ENCODE measurements at regions not wholly inside any gene's neighbourhood (a gene's known extent, or its start where the extent isn't known, plus 50 kb on each side); places are given as distances from the start of the nearest gene placed in this dataset.

DNA sequence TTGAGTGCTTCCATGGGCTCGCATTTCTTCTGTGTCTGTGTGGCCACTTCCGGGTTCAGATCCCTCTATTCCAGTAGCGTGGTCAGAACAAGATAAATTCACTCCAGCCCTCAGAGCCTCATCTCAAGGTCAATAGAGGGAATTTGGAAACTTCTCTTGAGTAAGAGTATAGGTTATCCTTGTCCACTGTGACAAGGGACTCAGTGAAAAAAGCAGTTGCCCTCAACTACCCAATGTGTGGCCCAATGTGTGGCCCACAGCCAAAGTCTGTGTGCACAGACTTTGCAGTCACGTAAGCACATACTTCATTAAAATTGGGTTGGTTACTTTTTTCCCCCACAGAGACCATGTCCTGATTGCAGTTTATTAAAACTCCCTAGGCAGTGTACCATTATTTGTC, 305.6 kb upstream of the SEMA6D start:
- DNase-seq (ENCODE audit: extremely low read depth in 1 of 2, low read depth in 1 of 2): no peak

DNA sequence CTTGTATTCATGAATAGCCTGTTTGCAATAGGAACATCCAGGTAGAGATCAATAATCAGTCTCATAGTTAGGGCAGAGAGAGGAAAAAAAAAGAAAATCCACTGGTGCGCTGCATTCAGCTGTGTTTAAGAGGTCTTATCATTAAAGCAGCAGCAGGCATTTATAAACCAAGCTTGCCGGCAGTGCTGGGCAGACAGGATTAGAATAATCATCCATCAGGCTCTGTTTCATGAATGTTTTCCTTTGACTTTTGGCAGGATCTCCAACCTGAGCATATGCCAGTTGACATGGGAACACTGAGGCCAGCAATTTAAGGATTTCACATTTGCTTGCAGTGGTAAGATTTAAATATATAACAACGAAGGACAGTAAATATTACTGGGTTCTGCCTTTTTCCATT, 305.2 kb upstream of the SEMA6D start:
- DNase-seq (ENCODE audit: extremely low read depth in 1 of 2, low read depth in 1 of 2): no peak

DNA sequence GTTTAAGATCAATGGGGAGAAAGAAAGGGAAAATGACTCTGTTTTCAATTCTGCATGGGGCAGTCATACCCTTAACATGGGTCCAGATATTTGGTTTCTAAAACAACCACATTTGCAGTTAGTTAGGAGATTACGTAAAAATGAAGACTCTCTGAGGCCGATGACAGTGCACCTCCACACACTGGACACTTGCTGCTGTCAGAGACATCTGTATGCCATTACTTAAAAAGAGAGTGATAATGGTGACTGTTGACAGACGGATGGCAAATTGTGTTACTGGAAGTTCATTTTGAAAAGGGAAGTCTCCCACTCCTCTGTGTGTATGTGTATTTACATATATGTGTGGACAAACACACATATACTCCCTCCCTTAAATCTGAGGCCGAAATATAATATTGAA, 304.5 kb upstream of the SEMA6D start:
- no peak for DNase-seq (ENCODE audit: extremely low read depth in 1 of 2, low read depth in 1 of 2)

DNA sequence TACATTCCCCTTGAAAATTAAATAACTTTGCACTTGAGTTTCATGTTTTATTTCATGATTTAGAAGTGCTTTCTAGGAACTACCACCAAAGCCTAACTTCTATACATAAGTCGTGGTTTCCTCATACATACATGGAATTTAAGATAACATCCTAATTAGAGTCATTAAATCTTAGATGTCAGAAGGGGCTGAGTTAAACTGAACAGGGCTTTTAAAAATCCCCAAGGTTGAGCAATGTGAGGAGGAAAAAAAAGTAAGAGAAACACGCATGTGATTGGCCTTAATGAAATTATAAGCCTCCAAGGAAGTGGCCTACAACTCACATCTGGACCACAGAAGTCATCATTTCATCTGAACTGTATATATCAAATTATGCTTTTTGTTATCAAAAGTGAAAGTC, 303.1 kb upstream of the SEMA6D start:
- DNase-seq (ENCODE audit: extremely low read depth in 1 of 2, low read depth in 1 of 2): no peak

DNA sequence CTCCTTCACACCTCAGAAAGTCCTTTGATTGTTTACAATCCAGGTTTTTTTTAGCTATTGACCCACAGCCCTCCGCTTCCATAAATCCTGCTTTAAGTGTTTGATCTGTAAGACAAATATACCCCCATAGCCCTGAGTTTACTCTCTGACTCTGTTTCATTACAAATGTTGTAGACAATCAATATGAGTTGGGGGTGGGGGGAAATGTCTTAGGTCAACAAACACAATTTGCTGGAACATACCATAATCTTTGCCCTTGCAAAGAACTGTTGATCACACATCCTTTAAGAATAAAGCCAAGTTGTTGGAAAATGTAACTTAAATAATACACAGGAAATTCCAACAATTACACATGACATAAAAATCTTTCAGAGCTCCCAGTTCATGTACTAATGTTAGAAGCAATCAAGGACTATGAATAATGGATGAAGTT, 301.8 kb upstream of the SEMA6D start:
- DNase-seq (ENCODE audit: extremely low read depth in 1 of 2, low read depth in 1 of 2): no peak

DNA sequence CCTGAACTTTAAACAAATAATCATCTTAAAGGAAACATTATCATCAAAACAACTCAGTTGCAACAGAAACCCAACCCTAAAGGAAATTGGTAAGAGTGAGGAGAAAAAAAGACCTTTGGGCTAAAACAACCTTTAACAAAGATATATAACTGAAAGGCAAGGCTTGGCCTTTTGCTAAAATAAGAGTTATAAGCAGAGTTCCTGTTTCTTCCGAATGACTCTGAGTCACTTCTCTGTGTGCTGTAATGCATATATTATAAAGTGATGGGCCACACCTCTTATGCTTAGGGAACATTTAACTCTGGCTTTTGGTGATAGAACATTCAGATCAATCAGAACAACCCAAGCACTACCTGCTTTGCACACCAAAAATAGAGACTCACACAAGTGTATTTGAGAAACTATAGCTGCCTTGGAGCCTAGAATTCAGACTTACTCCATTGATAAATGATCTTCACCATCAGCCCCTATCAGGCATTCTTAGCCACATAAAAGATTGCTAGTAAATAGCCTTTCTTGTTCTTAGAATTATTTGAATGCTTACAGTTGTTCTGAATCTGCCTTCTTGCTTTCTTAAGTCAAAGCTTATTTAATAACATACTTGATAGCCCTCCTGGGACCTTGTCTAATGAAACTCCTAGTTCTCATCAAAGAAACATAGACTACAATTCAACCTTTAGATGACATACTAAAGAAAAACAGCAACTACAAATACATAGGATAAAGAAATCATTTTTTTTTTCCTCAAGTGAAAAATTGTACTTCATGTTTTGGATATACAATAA, 294.2 kb upstream of the SEMA6D start:
- DNase-seq (ENCODE audit: extremely low read depth in 1 of 2, low read depth in 1 of 2): no peak

DNA sequence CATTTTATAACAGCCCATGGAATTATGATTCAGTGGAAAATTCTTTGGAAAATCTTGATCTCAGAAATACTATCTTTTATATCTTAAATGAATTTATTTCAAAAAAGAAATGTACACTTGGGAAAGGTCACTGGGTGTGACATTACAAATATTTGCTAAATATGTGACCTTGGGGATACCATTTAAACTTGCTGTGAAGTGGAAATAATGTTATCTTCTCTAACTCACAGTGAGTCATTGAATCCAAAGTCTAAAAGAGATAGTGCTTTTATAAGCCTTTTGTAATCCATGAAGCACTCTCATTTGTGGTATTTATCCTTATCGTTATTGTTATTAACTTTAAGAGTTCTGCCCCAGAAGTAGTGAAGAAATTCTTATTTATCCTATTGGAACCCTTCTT, 289.8 kb upstream of the SEMA6D start:
- no peak for DNase-seq (ENCODE audit: extremely low read depth in 1 of 2, low read depth in 1 of 2)

DNA sequence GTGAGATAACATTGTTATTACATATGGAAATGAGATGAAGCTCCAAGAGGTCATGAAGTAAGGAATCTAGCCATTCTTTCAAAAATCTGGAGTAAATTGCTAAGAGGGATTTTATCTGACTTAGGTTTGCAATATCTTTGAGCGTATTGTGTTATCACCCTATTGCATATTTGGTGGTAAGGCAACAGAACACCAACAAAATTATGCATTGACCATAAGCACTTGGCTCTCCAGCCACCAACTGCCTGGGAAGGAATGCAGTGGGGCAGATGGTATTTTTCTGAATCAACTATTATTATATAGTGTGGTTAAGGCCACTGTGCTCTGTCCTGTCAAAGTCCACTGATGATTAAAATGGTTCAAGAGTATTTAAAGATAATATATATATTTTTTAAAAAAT, 287.9 kb upstream of the SEMA6D start:
- no peak for DNase-seq (ENCODE audit: extremely low read depth in 1 of 2, low read depth in 1 of 2)

DNA sequence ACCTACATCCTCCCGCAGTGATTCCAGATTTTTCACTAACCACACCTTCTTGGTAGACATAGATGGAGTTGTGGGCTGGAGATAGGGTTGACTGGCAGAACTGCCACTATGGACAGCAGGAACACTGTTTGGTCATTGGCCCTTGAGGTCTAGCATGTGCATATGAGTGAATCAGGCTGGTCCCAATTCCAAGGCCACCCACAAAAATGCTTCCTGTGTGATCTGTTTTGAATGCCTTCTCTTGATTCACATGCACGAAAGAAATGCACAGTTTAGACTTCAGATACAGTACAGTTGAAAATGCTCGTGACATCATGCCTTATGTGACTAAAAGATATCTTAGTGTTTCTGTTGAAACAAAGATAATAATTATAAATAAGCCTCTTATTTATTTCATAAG, 285.8 kb upstream of the SEMA6D start:
- DNase-seq (ENCODE audit: extremely low read depth in 1 of 2, low read depth in 1 of 2): no peak

DNA sequence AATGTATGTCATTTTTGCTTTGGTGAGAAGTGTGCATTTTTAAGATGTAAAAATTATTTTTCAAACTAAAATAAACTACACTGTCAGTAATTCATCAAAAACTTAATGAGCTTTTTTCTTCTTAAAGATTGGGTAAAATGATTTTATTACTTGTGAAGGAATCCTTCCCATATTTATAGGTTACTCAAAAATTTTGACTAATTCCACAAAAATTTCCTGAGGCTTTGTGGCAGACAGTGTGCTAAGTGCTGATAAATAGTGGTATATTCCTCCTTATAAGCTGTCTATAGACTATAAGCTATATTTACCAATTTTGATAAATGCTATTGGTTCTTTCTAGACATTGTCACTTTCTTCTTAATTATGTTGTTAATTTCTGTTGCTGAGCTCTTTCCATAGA, 284.5 kb upstream of the SEMA6D start:
- no peak for DNase-seq (ENCODE audit: extremely low read depth in 1 of 2, low read depth in 1 of 2)

DNA sequence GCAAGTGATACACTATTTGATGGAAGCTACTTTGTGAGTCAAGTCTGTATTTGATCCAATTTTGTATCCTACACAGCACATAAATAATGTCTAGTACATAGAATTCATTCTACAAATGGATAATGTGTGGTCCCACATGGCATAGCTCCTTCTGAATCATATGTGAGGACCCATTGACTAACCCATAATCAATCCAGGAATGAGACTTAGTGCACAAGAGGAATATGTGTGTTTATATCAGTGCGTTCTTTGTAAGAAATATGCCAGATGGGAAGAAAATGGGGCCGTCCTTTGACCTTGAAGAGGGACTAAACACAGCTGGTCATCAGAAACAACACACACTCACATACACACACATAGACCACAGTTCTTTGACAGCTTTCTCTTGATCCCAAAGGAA, 282.7 kb upstream of the SEMA6D start:
- no peak for DNase-seq (ENCODE audit: extremely low read depth in 1 of 2, low read depth in 1 of 2)

DNA sequence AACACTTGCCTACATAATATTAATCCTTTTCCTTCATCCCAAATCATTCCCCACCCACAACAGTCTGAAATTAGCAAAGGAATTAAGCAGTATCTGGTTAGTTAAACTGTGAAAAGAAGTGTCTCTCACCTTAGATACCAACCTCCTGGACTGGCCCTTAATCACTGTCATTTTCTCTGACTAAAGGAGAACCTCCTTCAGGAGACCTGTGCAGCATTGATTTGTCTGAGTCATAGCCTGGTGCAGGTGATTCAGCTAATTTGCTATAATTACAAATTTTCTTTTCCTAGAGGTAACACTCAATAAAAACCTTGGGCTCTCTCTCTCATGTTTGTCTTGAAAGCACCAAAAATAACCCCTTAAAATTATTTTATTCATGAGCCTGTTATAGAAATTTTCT, 279.8 kb upstream of the SEMA6D start:
- no peak for DNase-seq (ENCODE audit: extremely low read depth in 1 of 2, low read depth in 1 of 2)

DNA sequence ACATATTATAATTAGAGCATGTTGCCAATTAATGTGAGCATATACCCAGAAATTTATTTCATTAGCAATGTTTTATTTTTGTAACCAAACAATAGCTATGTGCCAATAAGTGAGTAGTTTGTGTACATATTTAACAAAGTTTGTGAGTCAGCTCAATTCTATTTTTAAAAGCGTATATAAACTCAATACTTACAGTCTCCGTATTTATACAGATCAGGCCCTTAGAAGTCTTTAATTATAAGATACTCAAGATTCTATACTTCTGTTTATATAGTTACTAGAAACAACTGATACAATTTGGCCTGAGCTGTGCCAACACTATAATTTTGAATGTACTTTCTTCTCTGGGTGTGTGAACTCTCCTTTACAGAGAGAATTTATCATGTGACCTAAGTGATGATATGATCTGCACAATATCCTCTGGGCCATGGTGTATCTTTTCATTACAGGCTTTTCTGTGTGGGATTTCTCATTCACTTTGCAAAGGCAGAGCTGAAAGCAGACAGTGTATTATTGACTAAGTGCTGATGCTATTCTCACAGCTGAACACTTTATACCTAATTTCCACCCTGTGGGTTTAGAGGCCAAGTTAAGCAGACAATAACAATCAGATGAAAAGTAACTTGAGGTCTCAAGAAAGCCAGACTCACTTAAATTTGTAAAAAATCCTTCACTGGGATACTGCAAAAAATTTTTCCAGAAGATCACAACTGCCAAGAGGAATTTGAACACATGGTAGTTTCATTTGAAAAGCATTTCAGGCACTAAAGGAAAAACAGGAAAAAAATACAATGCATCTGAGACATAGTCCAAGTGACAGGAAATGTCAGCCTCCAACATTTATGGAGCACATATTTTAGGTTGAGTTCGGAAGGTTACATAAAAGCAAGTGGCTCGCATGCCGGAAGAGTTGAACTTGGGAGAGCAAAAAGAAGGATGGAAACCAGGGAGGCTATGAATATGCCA, 277.9 kb upstream of the SEMA6D start:
- DNase-seq (ENCODE audit: extremely low read depth in 1 of 2, low read depth in 1 of 2): no peak

DNA sequence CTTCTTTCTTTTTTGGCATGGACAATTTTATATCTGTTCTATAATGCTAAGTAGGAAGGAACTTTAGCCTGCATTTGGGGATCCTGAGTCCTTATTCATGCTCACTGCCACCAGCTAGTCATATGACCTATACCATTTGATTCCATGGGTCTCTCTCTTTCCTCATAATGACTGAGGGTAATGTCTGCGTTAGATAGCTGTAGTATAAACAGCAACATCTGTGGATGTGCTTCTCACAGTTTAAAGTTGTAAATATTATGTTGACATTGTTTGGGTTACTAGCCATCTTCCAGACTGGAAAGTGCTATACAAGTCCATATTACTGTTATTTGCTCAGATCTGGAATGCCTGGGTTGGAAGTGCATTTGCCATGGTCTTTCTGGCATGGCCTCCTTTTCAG, 274.9 kb upstream of the SEMA6D start:
- DNase-seq (ENCODE audit: extremely low read depth in 1 of 2, low read depth in 1 of 2): no peak

DNA sequence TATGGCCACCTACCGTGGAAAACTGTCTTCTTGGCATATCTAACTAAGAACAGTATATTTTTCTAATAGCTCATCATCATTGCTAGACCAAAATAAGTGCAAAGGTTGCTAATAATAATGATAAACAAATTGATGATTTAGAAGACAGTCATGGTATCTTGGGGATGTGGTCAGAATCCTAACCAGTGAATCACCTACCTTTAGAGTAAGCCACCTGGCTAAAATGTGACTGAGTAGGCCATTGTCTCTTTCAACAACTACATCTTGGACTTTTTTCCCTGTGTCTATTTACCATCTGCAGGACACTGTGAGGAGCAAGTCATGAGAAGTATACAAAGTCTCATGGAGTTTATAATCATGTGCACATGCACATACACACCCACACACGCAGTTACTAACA, 273.5 kb upstream of the SEMA6D start:
- no peak for DNase-seq (ENCODE audit: extremely low read depth in 1 of 2, low read depth in 1 of 2)

DNA sequence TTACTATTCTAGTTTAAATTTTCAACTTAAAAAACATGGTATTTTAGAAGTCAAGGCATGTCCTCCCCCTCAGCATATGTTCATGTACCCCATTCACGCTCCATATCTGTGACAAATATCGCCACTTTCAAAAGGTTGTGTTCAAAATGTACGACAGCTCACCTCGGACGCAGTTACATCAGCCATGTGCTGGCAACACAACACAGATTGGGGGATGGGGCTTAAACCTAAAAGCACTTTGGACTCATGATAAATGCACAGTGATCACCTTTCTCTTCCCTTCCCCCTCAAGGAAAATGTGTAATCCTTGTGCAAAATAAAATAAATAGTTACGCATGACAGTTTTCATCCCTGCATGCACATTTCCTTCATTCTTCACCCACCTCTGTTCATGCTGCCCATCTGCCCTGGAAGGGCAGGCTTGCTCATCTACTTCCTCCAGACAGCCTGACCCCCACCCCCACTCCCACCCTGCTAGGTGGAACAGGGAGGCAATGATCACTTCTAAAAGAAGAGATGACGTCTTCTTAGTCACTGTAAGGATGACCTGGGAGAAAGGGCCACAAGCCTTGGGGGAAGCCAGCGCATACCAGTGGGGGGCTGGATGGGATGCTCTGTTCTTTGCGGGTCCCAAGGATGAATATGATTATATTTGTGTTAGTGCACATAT, 271.4 kb upstream of the SEMA6D start:
- no peak for DNase-seq (ENCODE audit: extremely low read depth in 1 of 2, low read depth in 1 of 2)

DNA sequence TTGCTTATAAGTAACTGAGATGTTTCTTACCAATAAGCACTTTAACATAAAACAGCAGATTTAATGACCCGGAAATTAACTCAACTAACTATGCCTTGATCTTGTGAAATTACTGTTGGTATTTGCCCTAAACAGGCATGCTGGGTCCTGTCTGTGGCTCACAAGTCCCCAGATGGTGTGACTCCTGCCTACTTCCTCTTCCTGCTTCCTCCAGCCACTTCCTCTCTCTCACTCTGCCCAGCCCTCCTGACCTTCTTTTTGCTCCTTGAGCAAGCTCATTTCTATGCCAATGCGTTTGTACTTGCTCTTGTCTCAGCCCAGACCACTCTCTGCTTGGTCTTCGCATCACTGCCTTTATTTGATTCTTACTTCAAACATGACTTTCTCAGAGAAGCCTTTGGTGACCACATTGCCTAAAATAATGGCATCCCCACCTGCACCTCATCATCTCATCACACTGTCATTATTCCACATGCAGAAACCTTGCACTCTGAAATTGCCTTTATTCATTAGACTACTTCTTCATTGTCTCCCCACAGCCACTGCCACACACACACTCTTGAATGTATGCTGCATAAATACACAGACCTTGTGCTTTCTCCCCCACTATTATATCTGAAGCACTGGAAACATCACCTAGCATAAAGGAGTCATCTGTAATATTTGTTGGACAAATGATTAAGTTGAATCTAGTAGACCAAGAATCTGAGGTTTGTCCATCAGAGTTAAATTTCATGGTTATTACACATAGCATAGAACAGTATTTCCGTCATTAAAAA, 256.3 kb upstream of the SEMA6D start:
- no peak for DNase-seq (ENCODE audit: extremely low read depth in 1 of 2, low read depth in 1 of 2)

DNA sequence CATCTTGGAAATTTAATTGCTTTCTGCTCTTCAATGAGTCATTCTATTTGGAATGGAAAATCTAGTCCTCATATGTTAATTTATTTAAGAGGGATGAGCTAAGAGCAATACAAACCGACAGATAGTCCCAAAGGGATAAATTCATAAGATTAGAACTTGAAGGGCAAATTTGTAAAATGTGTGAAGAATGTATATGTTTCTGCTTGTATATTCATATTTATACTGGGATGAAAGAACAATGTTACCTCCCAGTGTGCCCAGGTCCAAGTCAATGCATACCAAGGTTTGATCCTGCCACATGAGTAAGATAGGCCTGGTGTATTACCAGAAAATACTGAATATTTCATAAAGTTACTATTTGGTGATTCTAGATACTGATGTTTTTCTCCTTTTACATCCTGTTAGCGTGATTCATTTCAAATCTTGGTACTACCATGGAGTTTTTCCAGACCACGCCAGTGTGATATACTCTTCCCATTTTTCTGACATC, 255.6 kb upstream of the SEMA6D start:
- no peak for DNase-seq (ENCODE audit: extremely low read depth in 1 of 2, low read depth in 1 of 2)

DNA sequence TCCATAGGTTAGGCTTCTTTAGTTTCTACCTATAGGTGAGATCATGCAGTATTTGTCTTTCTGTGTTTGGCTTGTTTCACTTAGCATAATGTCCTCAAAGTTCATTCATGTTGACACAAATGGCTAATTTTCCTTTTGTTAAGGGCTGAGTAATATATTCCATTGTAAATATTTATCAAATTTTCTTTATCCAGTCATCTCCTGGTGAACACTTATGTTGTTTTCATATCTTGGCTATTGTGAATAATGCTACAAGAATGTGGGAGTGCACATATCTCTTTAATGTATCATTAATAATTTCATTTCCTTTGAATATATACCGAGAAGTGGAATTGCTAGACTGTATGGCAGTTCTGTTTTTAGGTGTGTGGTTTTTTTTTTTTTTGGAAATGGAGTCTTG, 250.9 kb upstream of the SEMA6D start:
- DNase-seq (ENCODE audit: extremely low read depth in 1 of 2, low read depth in 1 of 2): no peak

DNA sequence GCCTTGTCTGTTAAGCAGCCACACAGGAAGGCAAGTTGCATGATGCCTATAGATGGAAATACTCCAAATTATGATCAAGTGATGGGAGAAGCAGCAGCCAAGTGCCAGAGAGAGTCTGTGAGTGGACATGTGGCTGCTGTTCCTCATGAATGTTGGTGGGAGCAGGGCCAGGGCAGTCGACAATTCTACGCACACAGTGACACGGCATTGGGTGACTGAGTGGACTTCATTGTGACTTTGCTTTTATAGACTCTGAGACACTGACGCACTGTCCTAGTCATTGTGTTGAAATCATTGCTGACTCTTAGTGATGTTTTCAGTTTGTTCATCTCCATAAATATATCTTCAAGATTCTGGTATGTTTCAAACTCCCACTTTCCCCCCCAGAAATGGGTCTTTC, 246.3 kb upstream of the SEMA6D start:
- no peak for DNase-seq (ENCODE audit: extremely low read depth in 1 of 2, low read depth in 1 of 2)
